ENCODE measurements at regions not wholly inside any gene's neighbourhood (a gene's known extent, or its start where the extent isn't known, plus 50 kb on each side); places are given as distances from the start of the nearest gene placed in this dataset.

- TF ChIP-seq, protein P1, sequence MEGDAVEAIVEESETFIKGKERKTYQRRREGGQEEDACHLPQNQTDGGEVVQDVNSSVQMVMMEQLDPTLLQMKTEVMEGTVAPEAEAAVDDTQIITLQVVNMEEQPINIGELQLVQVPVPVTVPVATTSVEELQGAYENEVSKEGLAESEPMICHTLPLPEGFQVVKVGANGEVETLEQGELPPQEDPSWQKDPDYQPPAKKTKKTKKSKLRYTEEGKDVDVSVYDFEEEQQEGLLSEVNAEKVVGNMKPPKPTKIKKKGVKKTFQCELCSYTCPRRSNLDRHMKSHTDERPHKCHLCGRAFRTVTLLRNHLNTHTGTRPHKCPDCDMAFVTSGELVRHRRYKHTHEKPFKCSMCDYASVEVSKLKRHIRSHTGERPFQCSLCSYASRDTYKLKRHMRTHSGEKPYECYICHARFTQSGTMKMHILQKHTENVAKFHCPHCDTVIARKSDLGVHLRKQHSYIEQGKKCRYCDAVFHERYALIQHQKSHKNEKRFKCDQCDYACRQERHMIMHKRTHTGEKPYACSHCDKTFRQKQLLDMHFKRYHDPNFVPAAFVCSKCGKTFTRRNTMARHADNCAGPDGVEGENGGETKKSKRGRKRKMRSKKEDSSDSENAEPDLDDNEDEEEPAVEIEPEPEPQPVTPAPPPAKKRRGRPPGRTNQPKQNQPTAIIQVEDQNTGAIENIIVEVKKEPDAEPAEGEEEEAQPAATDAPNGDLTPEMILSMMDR (IDR thresholded peaks at IDR 0.05; ENCODE audit: insufficient read depth in 1 of 2, low read depth in 1 of 2, low read length in 1 of 2, severe bottlenecking in 1 of 2, unreplicated experiment in 1 of 2): no peak
- POLR2A ChIA-PET: no interaction called here
- no peaks in the 10 kb centered on the region for H3K9me3 Mint-ChIP-seq (ENCODE audit: unreplicated experiment)
- intact Hi-C loops (cut with micrococcal nuclease; ENCODE audit: unreplicated experiment): no loop called here
- H3K9me3 ChIP-seq: no peaks in the 10 kb centered on the region
- H3K27me3 Mint-ChIP-seq (ENCODE audit: insufficient read depth, unreplicated experiment): no peaks in the 10 kb centered on the region
- no peak overlapping the region for H3K4me3 Mint-ChIP-seq (ENCODE audit: unreplicated experiment)
- no peaks in the 10 kb centered on the region for H3K36me3 Mint-ChIP-seq (ENCODE audit: insufficient read depth, unreplicated experiment)
- H3K27me3 ChIP-seq (replicated peaks; ENCODE audit: control insufficient read depth, insufficient read depth, low read length): no peaks in the 10 kb centered on the region
- no peaks in the 10 kb centered on the region for H3K4me1 ChIP-seq
- no peaks in the 10 kb centered on the region for H3K36me3 ChIP-seq (ENCODE audit: control insufficient read depth, insufficient read depth, low read length)
- no peaks in the 10 kb centered on the region for H3K4me1 Mint-ChIP-seq (ENCODE audit: low read depth, unreplicated experiment)
- DNase-seq: no peak
- no TSS peak for BruUV-seq (replicated peaks)
- CTCF ChIA-PET: no interaction called here
- H3K4me3 ChIP-seq (ENCODE audit: low read depth, low read length): no peak overlapping the region
- H3K27ac Mint-ChIP-seq (ENCODE audit: unreplicated experiment): no peak overlapping the region
Observed at GRCh38 chr13:84934911-84935310, 864.3 kb downstream of the SLITRK6 start.

DNA sequence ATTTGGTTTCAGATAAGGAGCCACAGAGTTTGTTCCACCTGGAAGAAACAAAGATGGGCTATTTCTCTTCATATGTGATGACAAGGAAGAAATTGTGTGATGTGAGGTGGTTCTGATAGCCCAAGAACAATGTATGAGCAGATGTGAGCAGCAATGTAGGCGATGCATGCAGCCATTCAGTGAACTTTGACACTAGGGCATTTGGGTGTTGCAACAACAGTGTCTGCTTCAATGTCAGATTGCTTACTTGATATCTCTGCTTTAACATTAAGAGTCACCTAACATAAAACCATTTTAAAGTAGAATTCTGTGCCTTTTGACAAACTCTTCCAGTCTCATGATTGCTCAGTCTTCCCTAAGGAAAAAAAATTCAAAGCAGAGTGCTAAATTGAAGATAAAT is 865.4 kb downstream of the SLITRK6 start:
- intact Hi-C loops (cut with micrococcal nuclease; ENCODE audit: unreplicated experiment): no loop called here

DNA sequence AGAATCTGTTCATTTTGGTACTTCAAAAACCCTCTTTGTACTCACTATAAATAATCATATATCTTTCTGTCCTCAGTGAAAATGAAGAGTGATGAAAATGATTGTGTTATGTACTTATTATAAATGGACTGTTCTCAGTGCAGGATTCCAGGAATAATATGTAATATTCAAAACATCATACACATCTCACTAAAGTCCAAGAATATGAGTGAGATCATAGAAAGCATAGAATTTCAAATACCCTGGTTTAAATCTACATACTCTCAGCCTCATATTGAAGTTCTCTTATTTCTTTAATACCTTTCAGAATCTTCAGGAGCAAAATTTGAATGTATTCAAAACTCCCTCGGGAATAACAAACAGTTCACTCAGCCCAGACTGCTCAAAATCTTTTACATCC is 868.0 kb downstream of the SLITRK6 start:
- no peaks in the 10 kb centered on the region for H3K36me3 Mint-ChIP-seq (ENCODE audit: insufficient read depth, unreplicated experiment)
- no peaks in the 10 kb centered on the region for H3K4me1 Mint-ChIP-seq (ENCODE audit: low read depth, unreplicated experiment)
- Histone ChIP-seq H3K27me3 (replicated peaks; ENCODE audit: control insufficient read depth, insufficient read depth, low read length) (no peaks in the 10 kb centered on the region), H3K4me1 (no peaks in the 10 kb centered on the region), H3K4me3 (ENCODE audit: low read depth, low read length) (no peak overlapping the region), H3K36me3 (ENCODE audit: control insufficient read depth, insufficient read depth, low read length) (no peaks in the 10 kb centered on the region), H3K9me3 (no peaks in the 10 kb centered on the region)
- CTCF ChIA-PET: no interaction called here
- intact Hi-C loops (cut with micrococcal nuclease; ENCODE audit: unreplicated experiment): no loop called here
- no peaks in the 10 kb centered on the region for H3K9me3 Mint-ChIP-seq (ENCODE audit: unreplicated experiment)
- POLR2A ChIA-PET: no interaction called here
- H3K27me3 Mint-ChIP-seq (ENCODE audit: insufficient read depth, unreplicated experiment): no peaks in the 10 kb centered on the region
- BruUV-seq (replicated peaks): no TSS peak
- no peak overlapping the region for H3K27ac Mint-ChIP-seq (ENCODE audit: unreplicated experiment)
- H3K4me3 Mint-ChIP-seq (ENCODE audit: unreplicated experiment): no peak overlapping the region
- no peak for DNase-seq
- TF ChIP-seq, protein P1 (IDR thresholded peaks at IDR 0.05; ENCODE audit: insufficient read depth in 1 of 2, low read depth in 1 of 2, low read length in 1 of 2, severe bottlenecking in 1 of 2, unreplicated experiment in 1 of 2): no peak

More for the DNA sequence above, 865.4 kb downstream of the SLITRK6 start:
- Mint-ChIP-seq H3K4me1 (ENCODE audit: low read depth, unreplicated experiment) (no peaks in the 10 kb centered on the region), H3K9me3 (ENCODE audit: unreplicated experiment) (no peaks in the 10 kb centered on the region), H3K4me3 (ENCODE audit: unreplicated experiment) (no peak overlapping the region), H3K36me3 (ENCODE audit: insufficient read depth, unreplicated experiment) (no peaks in the 10 kb centered on the region), H3K27ac (ENCODE audit: unreplicated experiment) (no peak overlapping the region), H3K27me3 (ENCODE audit: insufficient read depth, unreplicated experiment) (no peaks in the 10 kb centered on the region)
- CTCF ChIA-PET: no interaction called here
- POLR2A ChIA-PET: no interaction called here
- H3K27me3 ChIP-seq (replicated peaks; ENCODE audit: control insufficient read depth, insufficient read depth, low read length): no peaks in the 10 kb centered on the region
- no peaks in the 10 kb centered on the region for H3K9me3 ChIP-seq
- no peaks in the 10 kb centered on the region for H3K4me1 ChIP-seq
- no TSS peak for BruUV-seq (replicated peaks)
- TF ChIP-seq, protein P1 (IDR thresholded peaks at IDR 0.05; ENCODE audit: insufficient read depth in 1 of 2, low read depth in 1 of 2, low read length in 1 of 2, severe bottlenecking in 1 of 2, unreplicated experiment in 1 of 2): no peak
- no peak for DNase-seq
- no peak overlapping the region for H3K4me3 ChIP-seq (ENCODE audit: low read depth, low read length)
- H3K36me3 ChIP-seq (ENCODE audit: control insufficient read depth, insufficient read depth, low read length): no peaks in the 10 kb centered on the region

Measured in Caco-2 (cell line).